G401 (cell line): ENCODE measurements at regions not wholly inside any gene's neighbourhood (a gene's known extent, or its start where the extent isn't known, plus 50 kb on each side); places are given as distances from the start of the nearest gene placed in this dataset.

Experiments
- DNase-seq: peaks from one replicate; pipeline ENCODE4 v3.0.0-alpha.2; 2015; ENCODE audit warnings: low spot score
- in situ Hi-C: cut with HindIII; loops from 2 replicates; pipeline ENCODE4 v1.10.0; 2016; ENCODE audit warnings: low sequenced_read_pairs, mixed read lengths

DNA sequence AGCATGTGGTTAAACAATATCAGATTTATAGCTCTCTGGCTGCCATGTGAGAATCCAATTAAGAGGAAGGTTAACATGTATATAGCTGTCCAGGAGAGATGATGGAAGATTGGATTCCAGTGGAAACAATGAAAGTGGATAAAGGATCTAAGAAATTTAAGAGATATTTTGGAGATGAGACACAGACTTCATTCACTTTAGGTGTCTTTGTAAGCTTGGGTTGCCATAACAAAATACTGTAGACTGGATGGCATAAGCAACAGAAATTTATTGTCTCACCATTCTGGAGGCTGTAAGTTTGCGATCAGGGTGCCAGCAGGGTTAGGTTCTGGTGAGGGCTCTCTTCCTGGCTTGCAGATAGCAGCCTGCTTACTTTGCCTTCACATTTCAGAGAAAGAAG is 155.9 kb upstream of the MYOCD start:
- DNase-seq, result no peak
- in situ Hi-C loops, result no loop called here

DNA sequence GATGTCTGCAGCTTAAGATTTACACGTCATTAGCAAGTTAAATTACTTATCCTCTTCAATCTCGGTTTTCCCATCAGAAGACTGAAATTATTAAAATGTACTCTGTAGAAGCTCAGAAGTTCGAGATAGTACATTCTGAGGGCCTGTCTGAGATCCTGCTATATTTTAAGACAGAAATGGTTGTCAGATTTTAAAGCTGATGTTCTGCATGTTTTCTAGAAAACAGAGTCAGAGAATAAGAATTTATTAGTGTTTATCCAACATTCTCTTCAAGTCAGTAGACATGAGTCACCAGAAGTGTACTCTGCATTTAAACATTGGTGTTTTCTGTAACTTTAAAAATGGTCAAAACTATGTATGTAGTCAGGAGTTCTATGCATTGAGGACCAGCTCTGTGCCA is 155.2 kb upstream of the MYOCD start:
- in situ Hi-C loops, result no loop called here
- DNase-seq, result no peak

DNA sequence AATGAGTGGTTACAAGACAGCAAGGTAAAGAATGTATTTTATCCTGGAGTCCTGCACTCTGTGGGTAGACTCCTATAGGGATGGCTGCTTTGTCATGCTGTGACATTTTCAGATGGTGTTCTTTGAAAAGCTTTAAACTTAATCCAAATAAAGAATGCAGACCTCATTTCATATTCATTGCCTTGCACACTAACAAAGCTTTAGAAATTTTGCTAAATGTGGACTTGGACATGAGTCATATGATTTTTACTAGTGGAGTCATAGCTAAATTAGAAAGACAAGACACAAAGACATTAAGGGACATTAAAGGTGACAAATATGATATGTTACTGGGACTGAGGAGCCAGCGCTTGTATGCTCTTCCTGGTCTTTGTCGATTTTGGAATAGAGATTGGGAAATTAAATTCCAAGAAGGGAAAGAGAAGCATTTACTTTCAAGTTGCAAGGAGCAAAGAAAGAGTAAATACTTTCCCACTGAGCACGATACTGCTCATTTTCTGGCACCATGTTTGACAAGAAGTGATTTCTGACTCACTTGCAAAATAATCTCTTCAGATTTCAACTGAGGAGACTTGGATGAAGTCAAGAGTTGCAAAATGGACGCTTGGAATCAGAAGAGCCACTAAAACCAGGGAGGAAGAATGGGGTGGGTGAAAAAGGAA is 152.9 kb upstream of the MYOCD start:
- in situ Hi-C loops, result no loop called here
- DNase-seq, result no peak

DNA sequence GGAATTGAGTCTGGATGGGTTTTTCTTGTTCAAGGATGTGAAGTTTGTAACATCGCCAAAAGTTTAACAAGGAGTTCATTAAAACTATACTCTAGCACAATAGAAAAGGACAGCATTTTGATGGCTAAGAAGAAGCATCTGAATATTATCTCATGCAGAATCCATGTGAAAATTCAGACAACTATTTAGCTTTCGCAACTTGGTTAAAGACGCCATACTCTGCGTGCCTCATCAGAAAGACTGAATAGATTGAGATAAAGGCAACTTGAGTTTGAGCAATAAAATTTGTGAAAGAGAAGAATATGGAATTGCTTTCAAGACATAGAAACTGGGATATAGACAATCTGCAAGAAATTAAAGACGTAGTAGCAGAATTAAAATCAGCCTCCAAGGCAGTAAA is 151.1 kb upstream of the MYOCD start:
- in situ Hi-C loops, result no loop called here
- no peak for DNase-seq

DNA sequence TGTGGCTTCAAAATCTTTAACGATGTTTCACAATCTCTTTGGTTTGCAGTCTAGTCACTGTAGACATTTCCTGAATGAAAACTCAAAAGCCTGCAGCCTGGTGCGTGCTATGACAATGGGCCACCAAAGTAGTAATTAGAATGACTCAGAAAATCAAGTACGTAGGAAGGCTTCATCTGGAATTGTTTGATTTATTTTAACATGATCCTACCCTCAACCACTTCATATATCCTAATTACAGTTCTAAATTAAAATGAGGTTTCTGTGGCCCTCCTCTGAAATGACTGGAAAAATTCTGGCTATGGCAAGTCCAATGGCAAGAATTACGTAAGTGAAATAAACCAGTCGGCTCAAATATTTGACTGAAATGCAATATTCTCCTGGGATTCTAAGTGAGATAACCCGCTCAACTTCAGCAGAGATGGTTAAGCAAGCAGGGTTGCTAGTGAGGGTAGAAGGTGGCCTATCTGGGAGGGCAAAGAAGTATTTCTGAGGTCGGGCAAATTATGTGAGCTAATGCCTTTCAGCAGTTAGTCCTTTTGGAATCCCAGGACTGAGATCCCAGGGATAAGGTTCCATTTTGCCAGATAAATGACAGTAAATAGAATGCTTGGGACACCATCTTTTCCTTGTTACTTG is 145.6 kb upstream of the MYOCD start:
- no peak for DNase-seq
- in situ Hi-C loops, result no loop called here

DNA sequence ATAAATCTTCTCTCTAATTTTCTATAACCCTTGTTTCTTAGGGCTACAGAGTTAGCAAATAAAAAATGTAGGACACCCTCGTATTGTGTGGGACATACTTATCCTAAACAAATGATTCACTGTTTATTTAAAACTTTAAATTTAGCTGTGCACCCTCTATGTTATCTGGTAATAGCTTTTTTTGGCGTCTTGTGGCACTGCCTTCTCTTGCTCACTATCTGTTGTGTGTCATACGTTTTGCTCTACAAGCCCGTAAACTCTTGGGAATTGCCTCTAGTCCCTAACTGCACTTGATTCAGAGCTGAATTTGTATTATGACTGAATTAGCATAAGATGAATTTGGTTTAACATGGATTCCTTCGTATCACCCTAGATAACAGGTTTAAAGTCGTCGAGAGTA is 144.3 kb upstream of the MYOCD start:
- in situ Hi-C loops, result no loop called here
- DNase-seq, result no peak

DNA sequence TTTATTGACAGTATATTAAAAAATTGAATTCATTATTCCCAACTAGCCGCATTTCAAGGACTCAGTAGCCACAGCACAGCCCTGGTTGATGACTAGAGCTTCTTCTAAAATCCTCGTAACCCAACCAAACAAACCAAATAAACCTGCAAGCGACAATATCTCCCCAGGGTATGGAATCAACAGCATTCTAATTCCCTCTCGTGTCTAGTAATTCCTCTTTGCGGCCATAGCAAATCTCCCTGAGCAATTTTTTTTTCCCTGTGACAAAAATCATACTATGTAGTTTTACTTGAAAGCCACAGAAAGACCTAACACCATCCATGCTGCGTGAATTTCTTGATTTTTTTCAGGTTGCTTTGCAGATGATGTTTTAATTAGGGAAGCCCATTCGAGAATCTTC is 143.4 kb upstream of the MYOCD start:
- no peak for DNase-seq
- in situ Hi-C loops, result no loop called here

DNA sequence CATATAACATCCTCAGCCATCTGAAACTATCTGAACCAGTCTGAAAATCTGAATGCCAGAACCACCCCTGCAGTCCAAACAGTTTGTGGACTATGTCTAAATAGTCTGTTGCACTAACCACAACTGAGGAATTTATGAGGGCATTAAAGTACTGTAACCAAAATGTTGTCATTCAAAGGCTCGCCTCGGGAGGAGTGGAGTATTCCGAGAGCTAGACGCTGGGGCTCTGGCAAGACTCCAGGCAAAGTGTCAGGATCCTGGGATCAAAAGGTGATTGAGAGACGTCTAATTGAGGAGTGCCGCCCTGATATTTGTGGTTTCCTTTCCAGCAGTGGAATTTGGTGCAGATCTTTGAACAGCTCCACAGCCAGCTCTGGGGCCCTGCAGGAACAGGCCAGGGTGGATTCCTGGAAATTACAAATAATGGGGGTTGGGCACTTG is 142.9 kb upstream of the MYOCD start:
- in situ Hi-C loops, result no loop called here
- no peak for DNase-seq

DNA sequence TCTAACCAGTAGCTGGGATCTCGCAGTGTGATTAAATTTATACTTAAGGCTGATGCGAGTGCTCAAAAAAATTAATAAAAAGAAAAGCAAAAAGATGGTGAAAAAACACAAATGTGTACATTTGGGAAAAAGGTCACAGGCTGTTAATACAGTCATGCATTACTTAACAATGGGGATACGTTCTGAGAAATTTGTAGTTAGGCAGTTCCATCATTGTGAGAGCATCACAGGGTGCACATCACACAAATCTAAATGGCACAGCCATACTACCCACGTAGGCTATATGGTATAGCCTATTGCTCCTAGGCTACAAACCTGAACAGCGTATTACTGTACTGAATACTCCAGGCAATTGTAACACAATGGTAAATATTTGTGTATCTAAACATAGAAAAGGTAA is 142.4 kb upstream of the MYOCD start:
- in situ Hi-C loops, result no loop called here
- DNase-seq, result no peak

DNA sequence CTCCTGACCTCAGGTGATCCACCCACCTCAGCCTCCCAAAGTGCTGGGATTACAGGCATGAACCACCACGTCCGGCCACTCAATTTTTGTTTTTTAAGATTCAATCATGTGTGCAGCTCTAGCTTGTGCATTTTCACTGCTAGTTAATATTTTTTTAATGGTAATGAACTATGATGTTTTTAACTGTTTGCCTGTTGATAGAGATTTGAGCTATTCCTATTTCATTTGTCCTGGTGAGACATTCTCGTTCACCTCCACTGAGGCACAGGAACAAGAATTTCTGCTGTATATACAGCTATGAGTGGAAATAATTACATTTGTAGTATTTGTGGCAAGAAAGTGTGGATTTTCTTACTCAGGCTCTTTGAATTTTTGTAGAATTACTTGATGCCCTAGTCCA is 137.7 kb upstream of the MYOCD start:
- in situ Hi-C loops, result no loop called here
- DNase-seq, result no peak

DNA sequence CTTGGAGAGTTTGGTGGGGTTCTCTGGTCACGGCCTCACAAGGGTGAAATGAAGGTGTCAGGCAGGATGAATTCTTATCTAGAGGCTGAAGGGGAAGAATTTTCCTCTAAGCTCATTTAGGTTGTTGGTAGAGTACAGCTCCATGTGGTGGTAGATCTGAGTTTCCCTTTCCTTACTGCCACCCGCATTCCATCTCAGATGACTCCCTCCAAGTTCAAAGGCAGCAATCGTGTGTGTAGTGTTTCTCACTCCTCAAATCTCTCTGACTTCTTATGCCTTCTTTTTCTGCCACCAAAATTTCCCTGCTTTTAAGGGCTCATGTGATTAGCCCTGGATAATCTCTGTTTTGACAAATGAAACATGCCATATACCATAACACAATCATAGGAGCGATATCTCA is 135.5 kb upstream of the MYOCD start:
- in situ Hi-C loops, result no loop called here
- DNase-seq, result no peak

DNA sequence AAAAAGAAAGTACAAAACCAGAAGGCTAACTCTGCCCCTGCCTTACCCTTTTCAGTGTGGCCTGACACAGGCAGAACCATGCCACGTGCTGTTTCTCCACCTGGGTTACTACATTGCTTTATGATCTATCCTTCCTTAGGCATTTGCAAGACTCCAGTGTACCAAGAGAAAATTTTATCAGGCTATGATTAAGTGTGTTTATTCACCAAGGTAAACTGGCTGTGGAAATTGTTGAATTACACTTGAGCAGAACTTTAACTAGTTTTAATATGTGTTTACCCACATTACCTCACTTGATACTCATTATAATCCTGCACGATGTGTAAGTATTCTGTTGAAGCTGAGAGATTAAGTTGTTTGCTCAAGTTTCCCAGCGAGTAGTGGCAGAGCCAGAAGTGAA is 129.7 kb upstream of the MYOCD start:
- DNase-seq, result no peak
- in situ Hi-C loops, result no loop called here

DNA sequence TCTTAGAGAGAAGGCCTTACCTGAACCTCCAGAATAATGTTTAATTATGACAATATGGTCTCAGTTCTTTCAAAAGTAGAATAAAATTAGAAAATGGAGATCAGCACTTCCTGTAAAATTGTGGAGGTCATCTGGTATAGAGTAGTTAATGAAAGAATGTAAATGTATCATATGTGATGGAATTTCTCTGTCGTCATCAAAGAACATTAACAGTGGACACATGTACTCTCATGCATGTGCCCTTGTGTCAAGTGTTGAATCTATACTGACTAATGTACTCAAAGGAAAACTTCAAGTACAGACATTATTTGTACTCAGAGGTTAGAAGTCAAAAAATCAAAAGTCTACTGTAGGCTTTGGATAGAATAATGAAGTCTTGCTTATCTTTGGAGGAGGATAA is 129.2 kb upstream of the MYOCD start:
- DNase-seq, result no peak
- in situ Hi-C loops, result no loop called here

DNA sequence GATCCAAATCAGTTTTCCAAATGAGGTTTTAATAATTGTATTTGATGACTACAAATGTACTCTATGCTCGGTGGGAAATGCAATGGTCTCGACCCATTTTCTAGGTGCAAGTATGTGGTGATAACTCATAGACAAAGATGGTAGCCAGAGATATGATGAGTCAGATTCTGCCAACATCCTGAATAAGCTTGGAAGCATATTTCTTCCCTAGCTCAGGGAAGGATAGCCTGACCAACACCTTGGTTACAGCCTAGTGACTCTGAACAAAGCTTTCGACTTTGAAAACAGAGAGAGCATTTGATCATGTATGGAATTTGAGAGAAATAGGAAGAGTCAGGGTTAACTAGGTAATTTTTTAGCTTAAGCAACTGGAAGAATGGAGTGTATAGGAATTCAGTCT is 128.3 kb upstream of the MYOCD start:
- in situ Hi-C loops, result no loop called here
- no peak for DNase-seq

DNA sequence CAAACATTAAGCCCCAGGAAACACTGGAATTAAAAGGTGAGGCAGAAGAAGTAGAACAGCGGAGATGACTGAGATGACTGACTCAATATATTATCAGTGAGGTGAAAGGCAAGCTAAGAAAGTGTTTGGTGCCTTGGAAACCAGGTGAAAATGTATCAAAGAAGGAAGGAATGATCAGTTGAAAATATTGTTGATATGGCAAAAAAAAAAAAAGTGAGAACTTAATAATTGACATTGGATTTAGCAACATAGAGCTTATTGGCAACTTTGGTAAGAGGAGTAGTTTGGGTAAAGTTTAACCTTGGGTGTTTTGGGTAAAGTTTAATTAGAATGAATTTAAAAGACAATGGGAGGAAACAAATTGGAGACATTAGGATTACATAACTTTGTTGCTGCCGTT is 127.7 kb upstream of the MYOCD start:
- no peak for DNase-seq
- in situ Hi-C loops, result no loop called here

DNA sequence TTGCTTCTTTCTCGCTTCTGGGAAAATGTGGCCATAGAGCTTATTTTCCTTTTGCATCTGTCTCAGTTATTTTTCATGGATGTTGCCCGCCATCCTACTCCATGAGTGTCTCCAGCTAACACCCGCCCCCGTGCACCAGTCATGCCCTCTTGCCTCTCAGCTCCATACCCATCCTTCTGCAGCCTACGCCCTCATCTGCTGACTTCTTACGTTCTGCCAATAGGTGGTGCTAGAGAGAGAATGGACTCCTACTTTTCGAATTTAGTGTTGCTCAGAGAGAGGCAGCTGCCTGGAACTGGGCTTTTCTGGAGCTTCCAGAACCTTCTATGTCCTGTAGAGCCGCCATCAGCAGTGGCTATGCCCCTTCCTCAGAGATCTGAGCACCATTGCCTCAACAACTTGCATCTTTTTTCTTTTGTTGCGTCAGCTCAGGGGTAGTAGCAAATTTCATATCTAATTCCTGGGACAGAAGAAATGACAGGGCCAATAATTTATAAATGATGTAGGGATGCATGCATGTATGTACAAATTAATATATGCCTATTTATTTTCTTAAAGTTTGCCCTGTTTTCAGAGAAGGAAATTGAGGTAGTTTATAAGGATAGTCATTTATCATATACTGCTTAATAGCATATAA is 119.7 kb upstream of the MYOCD start:
- in situ Hi-C loops, result no loop called here
- DNase-seq, result peak; percentile 54

DNA sequence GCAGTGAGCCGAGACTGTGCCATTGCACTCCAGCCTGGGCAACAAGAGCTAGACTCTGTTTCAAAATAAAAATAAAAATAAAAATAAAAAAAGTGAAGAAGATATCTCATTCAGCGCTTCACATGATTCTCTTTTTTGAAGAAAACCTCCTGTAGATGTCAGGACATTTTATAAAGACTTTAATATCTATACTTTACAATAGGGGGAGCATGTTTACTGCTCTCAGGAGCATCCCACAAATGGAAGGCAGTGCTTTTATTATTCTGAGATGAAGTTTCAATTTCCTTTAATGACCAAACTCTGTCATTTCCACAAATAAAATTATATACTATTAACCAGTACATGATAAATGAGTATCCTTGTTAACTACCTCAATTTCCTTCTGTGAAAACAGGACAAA is 118.7 kb upstream of the MYOCD start:
- DNase-seq, result no peak

DNA sequence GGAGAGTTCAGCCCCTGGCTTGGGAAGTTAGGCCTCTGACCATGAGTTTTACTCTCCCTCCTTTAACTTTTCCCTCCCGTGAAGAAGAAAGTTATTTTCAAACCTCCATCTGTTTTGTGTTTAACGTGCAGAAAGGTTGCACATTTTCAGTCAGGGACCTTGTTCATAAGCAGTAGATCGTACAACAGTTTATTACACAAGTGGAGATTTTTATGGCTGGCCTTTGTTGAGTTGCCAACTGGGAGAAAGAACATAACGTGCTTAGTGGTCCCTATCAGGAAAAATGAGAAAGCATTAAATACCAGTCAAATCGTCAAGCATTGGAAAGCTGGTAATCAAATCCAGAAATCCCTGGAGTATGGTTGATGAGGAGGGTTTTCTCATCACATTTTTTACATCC is 117.9 kb upstream of the MYOCD start:
- no peak for DNase-seq
- in situ Hi-C loops, result no loop called here

More for the DNA sequence above, 118.7 kb upstream of the MYOCD start:
- in situ Hi-C loops, result no loop called here

DNA sequence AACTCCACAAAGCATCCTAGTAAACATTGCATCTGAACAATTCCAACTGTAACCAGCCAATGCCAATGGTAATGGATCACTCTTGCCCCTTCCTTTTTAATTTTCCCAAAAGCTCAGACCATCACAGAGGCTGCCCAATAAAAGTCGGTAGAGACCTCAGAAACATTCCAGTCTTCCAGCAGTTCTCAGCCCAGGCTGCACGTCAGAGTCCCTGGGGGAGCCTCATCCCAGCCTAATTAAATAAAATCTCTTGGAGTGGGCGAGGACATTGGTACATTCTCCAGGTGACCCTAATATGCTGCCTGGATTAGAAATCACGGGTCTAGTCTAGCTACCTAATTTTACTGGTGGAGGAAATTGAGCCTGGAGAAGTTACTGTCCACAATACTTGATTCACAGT is 117.1 kb upstream of the MYOCD start:
- in situ Hi-C loops, result no loop called here
- no peak for DNase-seq

DNA sequence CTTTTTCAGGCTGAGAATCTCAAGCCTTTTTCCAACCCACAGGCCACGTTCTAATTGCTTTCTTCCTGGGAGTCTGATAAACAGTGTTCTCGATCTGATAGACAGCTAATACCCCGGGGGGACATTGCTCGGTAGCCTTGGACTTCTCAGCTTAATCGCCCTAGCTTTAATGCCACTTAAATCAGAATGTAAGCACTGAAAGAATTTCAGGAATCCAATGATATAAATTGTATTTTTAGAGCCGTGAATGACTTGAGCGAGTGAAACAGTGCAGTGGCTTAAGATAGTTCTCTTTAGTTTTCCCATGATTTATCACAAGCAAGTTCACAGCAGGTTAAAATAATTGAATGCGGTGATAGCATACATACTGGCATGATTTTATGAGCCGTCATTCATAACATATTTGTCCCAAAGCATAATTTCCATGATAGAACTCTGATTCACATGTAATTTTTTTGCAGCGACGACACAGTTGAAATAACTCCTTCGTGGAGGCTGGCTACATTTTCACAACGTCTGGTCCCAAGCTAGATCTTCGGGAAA is 116.1 kb upstream of the MYOCD start:
- in situ Hi-C loops, result no loop called here
- no peak for DNase-seq

DNA sequence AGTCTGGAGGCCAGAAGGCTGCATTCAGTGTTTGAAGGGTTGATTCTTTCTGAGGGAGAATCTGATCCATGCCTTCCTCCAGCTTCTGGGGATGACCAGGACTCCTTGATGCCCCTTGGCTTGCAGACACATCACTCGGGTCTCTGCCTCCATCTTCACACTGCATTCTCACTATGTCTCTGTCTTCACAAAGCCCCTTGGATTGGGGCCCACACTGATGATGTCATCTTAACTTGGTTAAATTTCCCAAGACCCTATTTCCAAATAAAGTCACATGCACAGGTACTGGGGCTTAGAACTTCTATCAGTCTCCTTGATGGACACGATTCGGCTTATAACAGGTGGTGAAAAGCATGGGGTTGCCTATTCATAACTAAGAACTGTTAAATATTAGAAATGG is 112.1 kb upstream of the MYOCD start:
- no peak for DNase-seq
- in situ Hi-C loops, result no loop called here
